A673 (cell line): ENCODE measurements at regions not wholly inside any gene's neighbourhood (a gene's known extent, or its start where the extent isn't known, plus 50 kb on each side); places are given as distances from the start of the nearest gene placed in this dataset.

Experiments
- EZH2 ChIP-seq: fragments of 200-600 bp; sonication (generic); IDR thresholded peaks from 2 replicates; pipeline ENCODE4 v1.6.1; 2017; ENCODE audit warnings: borderline replicate concordance, low read depth, mild to moderate bottlenecking, mixed read lengths, antibody characterized with exemption, low read length; ENCODE audit not compliant: poor library complexity, severe bottlenecking
- TF ChIP-seq, protein P1 (sequence below): fragments of 300-800, 200-600 bp; sonication (generic); conservative IDR thresholded peaks from 2 replicates; pipeline ENCODE4 v1.5.1; 2017; ENCODE audit warnings: low read depth, mild to moderate bottlenecking, antibody characterized with exemption, low read length, moderate library complexity, mixed read lengths

DNA sequence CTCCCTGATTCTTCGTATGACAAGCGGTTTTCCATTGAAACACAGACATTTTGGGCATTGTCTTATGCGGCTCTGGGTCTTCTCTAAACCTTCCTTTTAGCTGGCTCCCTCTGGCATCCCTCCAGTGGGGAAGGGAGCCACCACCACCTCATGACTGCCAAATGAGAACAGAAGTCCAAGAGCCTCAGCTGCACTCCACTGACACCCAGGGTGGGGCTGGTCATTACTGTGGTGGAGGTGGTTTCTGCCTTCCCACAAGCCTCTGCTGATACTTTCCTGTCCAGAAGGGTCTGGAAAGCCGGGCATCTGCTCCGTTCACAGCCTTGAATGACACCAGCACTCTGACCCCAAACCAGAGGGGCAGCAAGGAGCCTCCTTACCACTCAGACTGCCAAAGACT is 213.5 kb downstream of the ZNF516 start:
- TF ChIP-seq, protein P1, sequence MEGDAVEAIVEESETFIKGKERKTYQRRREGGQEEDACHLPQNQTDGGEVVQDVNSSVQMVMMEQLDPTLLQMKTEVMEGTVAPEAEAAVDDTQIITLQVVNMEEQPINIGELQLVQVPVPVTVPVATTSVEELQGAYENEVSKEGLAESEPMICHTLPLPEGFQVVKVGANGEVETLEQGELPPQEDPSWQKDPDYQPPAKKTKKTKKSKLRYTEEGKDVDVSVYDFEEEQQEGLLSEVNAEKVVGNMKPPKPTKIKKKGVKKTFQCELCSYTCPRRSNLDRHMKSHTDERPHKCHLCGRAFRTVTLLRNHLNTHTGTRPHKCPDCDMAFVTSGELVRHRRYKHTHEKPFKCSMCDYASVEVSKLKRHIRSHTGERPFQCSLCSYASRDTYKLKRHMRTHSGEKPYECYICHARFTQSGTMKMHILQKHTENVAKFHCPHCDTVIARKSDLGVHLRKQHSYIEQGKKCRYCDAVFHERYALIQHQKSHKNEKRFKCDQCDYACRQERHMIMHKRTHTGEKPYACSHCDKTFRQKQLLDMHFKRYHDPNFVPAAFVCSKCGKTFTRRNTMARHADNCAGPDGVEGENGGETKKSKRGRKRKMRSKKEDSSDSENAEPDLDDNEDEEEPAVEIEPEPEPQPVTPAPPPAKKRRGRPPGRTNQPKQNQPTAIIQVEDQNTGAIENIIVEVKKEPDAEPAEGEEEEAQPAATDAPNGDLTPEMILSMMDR: no peak
- no peak for TF ChIP-seq EZH2
